B cell (primary cell): ENCODE measurements at regions not wholly inside any gene's neighbourhood (a gene's known extent, or its start where the extent isn't known, plus 50 kb on each side); places are given as distances from the start of the nearest gene placed in this dataset.

Source experiments
- EZH2 ChIP-seq: IDR thresholded peaks from 2 replicates; pipeline ENCODE4 v1.6.1; 2012; ENCODE audit warnings: borderline replicate concordance, low read depth, mild to moderate bottlenecking, moderate library complexity, low read length; ENCODE audit not compliant: insufficient read depth, poor library complexity, severe bottlenecking
- TF ChIP-seq, protein P1 (sequence below): fragments of 200-600 bp; IDR thresholded peaks from one replicate; pipeline ENCODE4 v1.8.0; 2022; ENCODE audit warnings: antibody characterized with exemption, mild to moderate bottlenecking

GRCh38 chrX:20361081-20361889 lies 94.6 kb upstream of the RPS6KA3 start:
- TF ChIP-seq, protein P1, sequence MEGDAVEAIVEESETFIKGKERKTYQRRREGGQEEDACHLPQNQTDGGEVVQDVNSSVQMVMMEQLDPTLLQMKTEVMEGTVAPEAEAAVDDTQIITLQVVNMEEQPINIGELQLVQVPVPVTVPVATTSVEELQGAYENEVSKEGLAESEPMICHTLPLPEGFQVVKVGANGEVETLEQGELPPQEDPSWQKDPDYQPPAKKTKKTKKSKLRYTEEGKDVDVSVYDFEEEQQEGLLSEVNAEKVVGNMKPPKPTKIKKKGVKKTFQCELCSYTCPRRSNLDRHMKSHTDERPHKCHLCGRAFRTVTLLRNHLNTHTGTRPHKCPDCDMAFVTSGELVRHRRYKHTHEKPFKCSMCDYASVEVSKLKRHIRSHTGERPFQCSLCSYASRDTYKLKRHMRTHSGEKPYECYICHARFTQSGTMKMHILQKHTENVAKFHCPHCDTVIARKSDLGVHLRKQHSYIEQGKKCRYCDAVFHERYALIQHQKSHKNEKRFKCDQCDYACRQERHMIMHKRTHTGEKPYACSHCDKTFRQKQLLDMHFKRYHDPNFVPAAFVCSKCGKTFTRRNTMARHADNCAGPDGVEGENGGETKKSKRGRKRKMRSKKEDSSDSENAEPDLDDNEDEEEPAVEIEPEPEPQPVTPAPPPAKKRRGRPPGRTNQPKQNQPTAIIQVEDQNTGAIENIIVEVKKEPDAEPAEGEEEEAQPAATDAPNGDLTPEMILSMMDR = no peak
- TF ChIP-seq EZH2 = no peak
